GM23248 (cell line): ENCODE measurements at regions not wholly inside any gene's neighbourhood (a gene's known extent, or its start where the extent isn't known, plus 50 kb on each side); places are given as distances from the start of the nearest gene placed in this dataset.

ENCODE experiments used
- EZH2 ChIP-seq: fragments of 200-600 bp; sonication (generic); IDR thresholded peaks from 2 replicates; pipeline ENCODE4 v1.6.1; 2018; ENCODE audit warnings: antibody characterized with exemption, mild to moderate bottlenecking; ENCODE audit not compliant: insufficient read depth, poor library complexity, severe bottlenecking
- EZH2phosphoT487 ChIP-seq: fragments of 200-600 bp; sonication (generic); IDR thresholded peaks from 2 replicates; pipeline ENCODE4 v1.6.1; 2018; ENCODE audit warnings: antibody characterized with exemption, moderate library complexity, mild to moderate bottlenecking, low read depth; ENCODE audit not compliant: insufficient read depth

DNA sequence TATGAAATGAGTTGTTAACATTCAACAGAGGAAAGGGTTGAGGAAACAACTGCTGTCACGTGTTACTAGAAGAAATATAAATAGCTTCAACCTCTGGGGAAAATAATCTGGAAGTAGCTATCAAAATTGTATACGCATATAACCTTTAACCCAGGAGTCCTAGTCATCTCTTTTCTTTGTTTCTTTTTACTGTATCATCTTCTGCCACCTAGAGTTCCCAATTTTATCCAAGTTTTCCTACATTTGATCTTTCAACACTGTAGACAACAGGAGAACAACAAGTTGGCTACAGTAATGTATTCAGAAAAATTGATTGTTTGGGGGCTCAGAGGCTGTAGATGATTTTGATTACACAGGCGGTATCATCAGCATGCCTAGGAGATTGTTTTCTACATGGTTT is 453.7 kb downstream of the FSCB start:
- TF ChIP-seq EZH2phosphoT487 (no peak), EZH2 (no peak)
